Right cardiac atrium (tissue), 5 donors: ENCODE measurements at regions not wholly inside any gene's neighbourhood (a gene's known extent, or its start where the extent isn't known, plus 50 kb on each side); places are given as distances from the start of the nearest gene placed in this dataset.

Source experiments
- ATAC-seq, 2 donors: fragments of 200-7000 bp; cut with Tn5 transposase; one replicate each; pipeline versions ENCODE4 v1.8.0 to v1.9.1; 2020; ENCODE audit warnings: moderate library complexity in 2 of 2, mild to moderate bottlenecking in 1 of 2
- DNase-seq, 3 donors: peaks; one replicate each; pipeline ENCODE4 v3.0.0-alpha.2; 2020
- H3K27ac ChIP-seq: one replicate; pipeline ENCODE4 v1.5.1; 2013; ENCODE audit warnings: mild to moderate bottlenecking, low read length, control low read depth, moderate library complexity
- H3K27me3 ChIP-seq: one replicate; pipeline ENCODE4 v1.6.1; 2013; ENCODE audit not compliant: control insufficient read depth, insufficient read depth
- H3K4me1 ChIP-seq: one replicate; pipeline ENCODE4 v1.6.1; 2013; ENCODE audit warnings: low read length; ENCODE audit not compliant: control insufficient read depth, insufficient read depth
- H3K4me3 ChIP-seq: one replicate; pipeline ENCODE4 v1.5.1; 2013; ENCODE audit warnings: low read length, control low read depth
- H3K9me3 ChIP-seq: one replicate; pipeline ENCODE4 v1.6.1; 2013; ENCODE audit warnings: low read length; ENCODE audit not compliant: control insufficient read depth
- WGBS: extraction: QIAGEN DNeasy Blood & Tissue Kit; methylation state at CpG from one replicate; pipeline ENCODE4 v1.1.7; 2013; 5-methylcytosine and 5-hydroxymethylcytosine counted together
- intact Hi-C, 4 donors: fragments of 100-400 bp; cut with DNase I; formaldehyde crosslinking; loops; one replicate each; pipeline versions ENCODE4 v1.11.0 to v1.14.0; 2022 to 2023
- donor health status: healthy with polysubstance abuse.
- donor health status: DM: no; HTN: yes; CAD: no.
- donor health status: DM: no; HTN: no; CAD: no.
- donor health status: DM: no; HTN: yes; CAD: no; lungs with severe emphysema.
- donor health status: DM: yes; HTN: yes; CAD: no.

GRCh38 chr11:106242718-106243415, 165.4 kb downstream of the AASDHPPT start:
- WGBS, result 29% methylated on average over 2 of the region's 2 CpGs
- no peak overlapping the region for H3K27ac ChIP-seq
- peaks cover 3% of the 10 kb centered on the region for H3K9me3 ChIP-seq
- no peak overlapping the region for H3K4me3 ChIP-seq
- no peaks in the 10 kb centered on the region for H3K4me1 ChIP-seq
- H3K27me3 ChIP-seq, result no peaks in the 10 kb centered on the region
- intact Hi-C loops, result no loop called here
- DNase-seq, result no peak
- ATAC-seq, result no peak

GRCh38 chr11:106246495-106246894, 169.0 kb downstream of the AASDHPPT start:
- Histone ChIP-seq H3K9me3 (peaks cover 3% of the 10 kb centered on the region), H3K4me3 (no peak overlapping the region), H3K4me1 (no peaks in the 10 kb centered on the region), H3K27me3 (no peaks in the 10 kb centered on the region), H3K27ac (no peak overlapping the region)
- DNase-seq (no peak), ATAC-seq (no peak)
- intact Hi-C loops, result no loop called here
- 54% methylated on average over 3 of the region's 3 CpGs for WGBS

GRCh38 chr11:106249617-106250239, 172.3 kb downstream of the AASDHPPT start:
- ATAC-seq, result no peak
- intact Hi-C loops, result no loop called here
- WGBS, result 54% methylated on average over 5 of the region's 5 CpGs

GRCh38 chr11:106262852-106263251, 185.4 kb downstream of the AASDHPPT start:
- WGBS, result 35% methylated on average over 3 of the region's 3 CpGs
- Histone ChIP-seq H3K27ac (no peak overlapping the region), H3K4me3 (no peak overlapping the region), H3K4me1 (no peaks in the 10 kb centered on the region), H3K27me3 (no peaks in the 10 kb centered on the region), H3K9me3 (no peaks in the 10 kb centered on the region)
- intact Hi-C loops, result no loop called here
- DNase-seq (no peak), ATAC-seq (no peak)

More at GRCh38 chr11:106249617-106250239, 172.3 kb downstream of the AASDHPPT start:
- no peak for DNase-seq
- Histone ChIP-seq H3K27ac (no peak overlapping the region), H3K27me3 (no peaks in the 10 kb centered on the region), H3K4me3 (no peak overlapping the region), H3K9me3 (peaks cover 3% of the 10 kb centered on the region), H3K4me1 (no peaks in the 10 kb centered on the region)

GRCh38 chr11:106263527-106263926, 186.1 kb downstream of the AASDHPPT start:
- no peak for DNase-seq
- intact Hi-C loops, result no loop called here
- no peak overlapping the region for H3K27ac ChIP-seq
- no peak for ATAC-seq
- no peaks in the 10 kb centered on the region for H3K27me3 ChIP-seq
- 63% methylated on average over 3 of the region's 3 CpGs for WGBS
- no peaks in the 10 kb centered on the region for H3K4me1 ChIP-seq
- no peak overlapping the region for H3K4me3 ChIP-seq
- no peaks in the 10 kb centered on the region for H3K9me3 ChIP-seq

- intact Hi-C loops, result no loop called here
- Histone ChIP-seq H3K27ac (no peak overlapping the region), H3K4me3 (no peak overlapping the region), H3K27me3 (no peaks in the 10 kb centered on the region), H3K4me1 (no peaks in the 10 kb centered on the region), H3K9me3 (no peaks in the 10 kb centered on the region)
- DNase-seq (no peak), ATAC-seq (no peak)
These were observed 193.6 kb downstream of the AASDHPPT start for GRCh38 chr11:106271086-106271485.

GRCh38 chr11:106271686-106272085, 194.2 kb downstream of the AASDHPPT start:
- ATAC-seq (no peak), DNase-seq (no peak)
- no peaks in the 10 kb centered on the region for H3K27me3 ChIP-seq
- WGBS, result 92% methylated on average over 2 of the region's 2 CpGs
- no peak overlapping the region for H3K4me3 ChIP-seq
- no peaks in the 10 kb centered on the region for H3K4me1 ChIP-seq
- H3K9me3 ChIP-seq, result no peaks in the 10 kb centered on the region
- intact Hi-C loops, result no loop called here
- H3K27ac ChIP-seq, result no peak overlapping the region

- H3K27ac ChIP-seq, result no peak overlapping the region
- intact Hi-C loops, result no loop called here
- H3K4me3 ChIP-seq, result no peak overlapping the region
- H3K9me3 ChIP-seq, result no peaks in the 10 kb centered on the region
- H3K4me1 ChIP-seq, result no peaks in the 10 kb centered on the region
- H3K27me3 ChIP-seq, result no peaks in the 10 kb centered on the region
- no peak for DNase-seq
- no peak for ATAC-seq
- 51% methylated on average over 1 of the region's 1 CpG for WGBS
These were observed 197.7 kb downstream of the AASDHPPT start for GRCh38 chr11:106275151-106275550.

GRCh38 chr11:106276126-106276525, 198.7 kb downstream of the AASDHPPT start:
- Histone ChIP-seq H3K27me3 (no peaks in the 10 kb centered on the region), H3K27ac (no peak overlapping the region), H3K4me1 (no peaks in the 10 kb centered on the region), H3K9me3 (no peaks in the 10 kb centered on the region), H3K4me3 (no peak overlapping the region)
- DNase-seq, result no peak
- intact Hi-C loops, result no loop called here
- ATAC-seq, result no peak

- no peak overlapping the region for H3K27ac ChIP-seq
- intact Hi-C loops, result no loop called here
- H3K4me3 ChIP-seq, result no peak overlapping the region
- ATAC-seq, result no peak
- no peaks in the 10 kb centered on the region for H3K9me3 ChIP-seq
- H3K4me1 ChIP-seq, result no peaks in the 10 kb centered on the region
- H3K27me3 ChIP-seq, result no peaks in the 10 kb centered on the region
- WGBS, result 44% methylated on average over 2 of the region's 2 CpGs
- DNase-seq, result no peak
These were observed 199.5 kb downstream of the AASDHPPT start for GRCh38 chr11:106276859-106277436.

GRCh38 chr11:106277484-106277883, 200.0 kb downstream of the AASDHPPT start:
- Histone ChIP-seq H3K9me3 (no peaks in the 10 kb centered on the region), H3K27ac (no peak overlapping the region), H3K4me3 (no peak overlapping the region), H3K4me1 (no peaks in the 10 kb centered on the region), H3K27me3 (no peaks in the 10 kb centered on the region)
- DNase-seq (no peak), ATAC-seq (peak in 1 of 2 donors; percentile 36)
- intact Hi-C loops, result no loop called here
